B cell (primary cell): ENCODE measurements at regions not wholly inside any gene's neighbourhood (a gene's known extent, or its start where the extent isn't known, plus 50 kb on each side); places are given as distances from the start of the nearest gene placed in this dataset.

Experiments
- ATAC-seq: fragments of 200-7000 bp; cut with Tn5 transposase; one replicate; pipeline ENCODE4 v1.10.0; 2021; ENCODE audit warnings: low read depth, mild to moderate bottlenecking, moderate number of reproducible peaks, moderate library complexity
- CTCF ChIA-PET: fragments of 350-600 bp; sonication (Branson Sonifier 250); formaldehyde crosslinking; loops from one replicate; lab custom pipeline; 2021; ENCODE audit warnings: antibody characterized with exemption, inconsistent platforms; lab: Charles Lee
- POLR2A ChIA-PET: fragments of 350-600 bp; sonication (Branson Sonifier 250); formaldehyde crosslinking; loops from one replicate; lab custom pipeline; 2021; ENCODE audit warnings: antibody characterized with exemption; lab: Charles Lee
- DNase-seq: peaks from one replicate; pipeline ENCODE4 v3.0.0; 2013
- H2AFZ ChIP-seq: 2 replicates; pipeline ENCODE4 v1.6.1; 2012; ENCODE audit warnings: mild to moderate bottlenecking, low read depth, low read length; ENCODE audit not compliant: insufficient read depth, poor library complexity, severe bottlenecking
- H3K27ac ChIP-seq, 2 donors: 1 replicate in 1 of 2; 2 replicates in 1 of 2; pipeline ENCODE4 v1.5.1; 2012 to 2013; ENCODE audit warnings: low read length in 2 of 2, mild to moderate bottlenecking in 2 of 2, moderate library complexity in 1 of 2
- H3K27me3 ChIP-seq, 4 experiments: fragments of 200-600 bp in 1 of 4; sonication (generic) in 1 of 4; replicated peaks in 1 of 4; 1 replicate in 2 of 4; 2 replicates in 2 of 4; pipeline versions ENCODE4 v1.6.1 to v1.7.0; 2013 to 2016; ENCODE audit warnings: low read length in 3 of 4, mild to moderate bottlenecking in 2 of 4, mixed read lengths in 1 of 4, moderate library complexity in 1 of 4; ENCODE audit not compliant: insufficient read depth in 4 of 4, control insufficient read depth in 3 of 4; ENCODE audit errors: control extremely low read depth in 1 of 4
- H3K36me3 ChIP-seq, 2 experiments: replicated peaks in 1 of 2; 1 replicate in 1 of 2; 2 replicates in 1 of 2; pipeline versions ENCODE4 v1.6.1 to v1.7.1; 2013; ENCODE audit warnings: low read length in 1 of 2; ENCODE audit not compliant: insufficient read depth in 2 of 2, control insufficient read depth in 1 of 2; ENCODE audit errors: control extremely low read depth in 1 of 2, extremely low read depth in 1 of 2
- H3K4me1 ChIP-seq, 2 donors: fragments of 200-600 bp in 1 of 2; sonication (generic) in 1 of 2; 1 replicate in 1 of 2; 2 replicates in 1 of 2; pipeline versions ENCODE4 v1.5.1 to v1.6.1; 2013 to 2017; ENCODE audit warnings: low read length in 2 of 2; ENCODE audit not compliant: control insufficient read depth in 2 of 2, insufficient read depth in 2 of 2
- H3K4me2 ChIP-seq: replicated peaks from 2 replicates; pipeline ENCODE3; 2012; ENCODE audit warnings: mild to moderate bottlenecking, low read depth, low read length; ENCODE audit not compliant: poor library complexity, severe bottlenecking
- H3K4me3 ChIP-seq, 5 experiments: fragments of 200-600 bp in 1 of 5; sonication (generic) in 1 of 5; 1 replicate in 3 of 5; 2 replicates in 2 of 5; pipeline versions ENCODE4 v1.5.1 to v1.7.0; 2011 to 2016; ENCODE audit warnings: low read length in 4 of 5, mild to moderate bottlenecking in 4 of 5, low read depth in 2 of 5, control low read depth in 1 of 5, moderate library complexity in 1 of 5; ENCODE audit not compliant: insufficient read depth in 1 of 5; ENCODE audit errors: control extremely low read depth in 1 of 5, extremely low read depth in 1 of 5
- H3K79me2 ChIP-seq: fragments of 200-600 bp; sonication (generic); one replicate; pipeline ENCODE4 v1.6.0; 2016; ENCODE audit warnings: low read length; ENCODE audit not compliant: control insufficient read depth, insufficient read depth
- H3K9ac ChIP-seq: fragments of 200-600 bp; sonication (generic); 2 replicates; pipeline ENCODE4 v1.6.1; 2017; ENCODE audit warnings: mild to moderate bottlenecking, low read length, moderate library complexity
- H3K9me3 ChIP-seq, 3 donors: one replicate each; pipeline versions ENCODE4 v1.6.1 to v1.7.1; 2013; ENCODE audit warnings: low read length in 2 of 3; ENCODE audit not compliant: control insufficient read depth in 2 of 3, insufficient read depth in 1 of 3; ENCODE audit errors: control extremely low read depth in 1 of 3
- H4K20me1 ChIP-seq: 2 replicates; pipeline ENCODE4 v1.6.0; 2012; ENCODE audit warnings: mild to moderate bottlenecking, low read length; ENCODE audit not compliant: insufficient read depth, control insufficient read depth, poor library complexity, severe bottlenecking
- H3K27ac Mint-ChIP-seq: one replicate; pipeline ENCODE4 v1.8.0; 2021; ENCODE audit warnings: mixed read lengths
- H3K27me3 Mint-ChIP-seq: one replicate; pipeline ENCODE4 v1.8.0; 2021; ENCODE audit warnings: mixed read lengths
- H3K4me1 Mint-ChIP-seq: one replicate; pipeline ENCODE4 v1.8.0; 2021; ENCODE audit warnings: mixed read lengths
- H3K4me3 Mint-ChIP-seq: one replicate; pipeline ENCODE4 v1.8.0; 2021; ENCODE audit warnings: mixed read lengths
- H3K9me3 Mint-ChIP-seq: one replicate; pipeline ENCODE4 v1.8.0; 2022; ENCODE audit warnings: mixed read lengths; ENCODE audit not compliant: insufficient read depth
- CTCF ChIP-seq: fragments of 200-600 bp; IDR thresholded peaks from one replicate; pipeline ENCODE4 v1.8.0; 2022; ENCODE audit warnings: antibody characterized with exemption, mild to moderate bottlenecking
- EZH2 ChIP-seq: IDR thresholded peaks from 2 replicates; pipeline ENCODE4 v1.6.1; 2012; ENCODE audit warnings: borderline replicate concordance, low read depth, mild to moderate bottlenecking, moderate library complexity, low read length; ENCODE audit not compliant: insufficient read depth, poor library complexity, severe bottlenecking
- WGBS: methylation state at CpG from one replicate; pipeline ENCODE4 v1.1.5; 2013; ENCODE audit warnings: missing lambda C conversion rate; ENCODE audit not compliant: insufficient coverage; 5-methylcytosine and 5-hydroxymethylcytosine counted together
- intact Hi-C: fragments of 100-400 bp; cut with micrococcal nuclease; formaldehyde crosslinking; loops from one replicate; pipeline ENCODE4 v1.10.0; 2022

- Mint-ChIP-seq H3K27ac (no peak overlapping the region), H3K9me3 (no peaks in the 10 kb centered on the region), H3K27me3 (no peaks in the 10 kb centered on the region), H3K4me3 (no peak overlapping the region), H3K4me1 (no peaks in the 10 kb centered on the region)
- H3K27me3 ChIP-seq = no peaks in the 10 kb centered on the region
- no peak overlapping the region for H3K9ac ChIP-seq
- no peak overlapping the region for H3K4me3 ChIP-seq
- ChIA-PET CTCF (no interaction called here), POLR2A (no interaction called here)
- no peak for TF ChIP-seq CTCF
- TF ChIP-seq EZH2 = no peak
- no peaks in the 10 kb centered on the region for H4K20me1 ChIP-seq
- H3K9me3 ChIP-seq = peaks cover 0 to 8% (median 0%) of the 10 kb centered on the region in 3 donors
- no peak overlapping the region for H3K4me2 ChIP-seq
- no peaks in the 10 kb centered on the region for H3K79me2 ChIP-seq
- H2AFZ ChIP-seq = no peak overlapping the region
- H3K36me3 ChIP-seq = no peaks in the 10 kb centered on the region
- H3K4me1 ChIP-seq = no peaks in the 10 kb centered on the region
- 55% methylated on average over 3 of the region's 4 CpGs for WGBS
- no peak for ATAC-seq
- intact Hi-C loops = no loop called here
- DNase-seq = no peak
- H3K27ac ChIP-seq = no peak overlapping the region
Measured at GRCh38 chr10:85280014-85280413, 951.6 kb downstream of the CCSER2 start.

- CTCF ChIA-PET = interaction anchor here (0.7 kb wide), 1 partner anchor 10 kb away, joined by 3 read pairs; no protein-coding TSS in a partner anchor
- Histone ChIP-seq H3K9me3 (peaks cover 0 to 5% (median 0%) of the 10 kb centered on the region in 3 donors), H2AFZ (no peak overlapping the region), H3K4me1 (no peaks in the 10 kb centered on the region), H4K20me1 (no peaks in the 10 kb centered on the region), H3K27me3 (no peaks in the 10 kb centered on the region), H3K27ac (no peak overlapping the region), H3K9ac (no peak overlapping the region), H3K36me3 (no peaks in the 10 kb centered on the region), H3K4me3 (no peak overlapping the region), H3K4me2 (no peak overlapping the region), H3K79me2 (no peaks in the 10 kb centered on the region)
- WGBS = 91% methylated on average over 1 of the region's 3 CpGs
- no peaks in the 10 kb centered on the region for H3K4me1 Mint-ChIP-seq
- H3K27ac Mint-ChIP-seq = no peak overlapping the region
- H3K9me3 Mint-ChIP-seq = peaks cover 2% of the 10 kb centered on the region
- H3K4me3 Mint-ChIP-seq = no peak overlapping the region
- ATAC-seq (no peak), DNase-seq (no peak)
- intact Hi-C loops = no loop called here
- POLR2A ChIA-PET = no interaction called here
- no peaks in the 10 kb centered on the region for H3K27me3 Mint-ChIP-seq
- no peak for TF ChIP-seq EZH2
- no peak for TF ChIP-seq CTCF
Measured at GRCh38 chr10:85284778-85285770, 956.7 kb downstream of the CCSER2 start.
